Astrocyte (in vitro differentiated cells and primary cell): ENCODE measurements at regions not wholly inside any gene's neighbourhood (a gene's known extent, or its start where the extent isn't known, plus 50 kb on each side); places are given as distances from the start of the nearest gene placed in this dataset.

Experiments used
- DNase-seq: peaks from one replicate; pipeline ENCODE4 v3.0.0-alpha.2; 2010; ENCODE audit warnings: low read depth
- FAIRE-seq: peaks from 2 replicates; lab custom pipeline; 2011; peaks lifted over from hg19 to GRCh38; lab: Jason Lieb, UNC
- H2AFZ ChIP-seq: 2 replicates; pipeline ENCODE4 v1.6.0; 2012; ENCODE audit warnings: low read depth, low read length, inconsistent platforms
- H3K27ac ChIP-seq: 2 replicates; pipeline ENCODE4 v1.5.1; 2011; ENCODE audit warnings: low read depth, low read length, inconsistent platforms
- H3K27me3 ChIP-seq: 2 replicates; pipeline ENCODE4 v1.6.0; 2011; ENCODE audit warnings: low read length, inconsistent platforms; ENCODE audit not compliant: insufficient read depth
- H3K36me3 ChIP-seq: 2 replicates; pipeline ENCODE4 v1.5.1; 2011; ENCODE audit warnings: low read length, inconsistent platforms; ENCODE audit not compliant: insufficient read depth
- H3K4me1 ChIP-seq: 2 replicates; pipeline ENCODE4 v1.5.1; 2011; ENCODE audit warnings: low read length, inconsistent platforms; ENCODE audit not compliant: insufficient read depth
- H3K4me2 ChIP-seq: 2 replicates; pipeline ENCODE4 v1.6.0; 2012; ENCODE audit warnings: low read length, inconsistent platforms
- H3K4me3 ChIP-seq: 2 replicates; pipeline ENCODE4 v1.5.1; 2011; ENCODE audit warnings: low read depth, mild to moderate bottlenecking, low read length, inconsistent platforms; ENCODE audit not compliant: insufficient read depth
- H3K79me2 ChIP-seq: 2 replicates; pipeline ENCODE4 v1.6.0; 2012; ENCODE audit warnings: mild to moderate bottlenecking, low read length, inconsistent platforms; ENCODE audit not compliant: insufficient read depth
- H3K9ac ChIP-seq: 2 replicates; pipeline ENCODE4 v1.6.0; 2012; ENCODE audit warnings: mild to moderate bottlenecking, low read length, inconsistent platforms
- H3K9me3 ChIP-seq: 2 replicates; pipeline ENCODE4 v1.5.1; 2012; ENCODE audit warnings: low read depth, mild to moderate bottlenecking, low read length, inconsistent platforms; ENCODE audit not compliant: insufficient read depth
- H4K20me1 ChIP-seq: 2 replicates; pipeline ENCODE4 v1.6.0; 2012; ENCODE audit warnings: low read length, inconsistent platforms; ENCODE audit not compliant: insufficient read depth
- H3K27ac Mint-ChIP-seq: one replicate; pipeline ENCODE4 v1.8.0; 2021; ENCODE audit warnings: mild to moderate bottlenecking, mixed read lengths; ENCODE audit not compliant: unreplicated experiment
- H3K27me3 Mint-ChIP-seq: one replicate; pipeline ENCODE4 v1.8.0; 2021; ENCODE audit warnings: low read depth, mixed read lengths; ENCODE audit not compliant: unreplicated experiment
- H3K36me3 Mint-ChIP-seq: one replicate; pipeline ENCODE4 v1.8.0; 2021; ENCODE audit warnings: low read depth, mixed read lengths; ENCODE audit not compliant: unreplicated experiment
- H3K4me1 Mint-ChIP-seq: one replicate; pipeline ENCODE4 v1.8.0; 2021; ENCODE audit warnings: low read depth, mixed read lengths; ENCODE audit not compliant: unreplicated experiment
- H3K4me3 Mint-ChIP-seq: one replicate; pipeline ENCODE4 v1.8.0; 2021; ENCODE audit warnings: mild to moderate bottlenecking, moderate library complexity, mixed read lengths; ENCODE audit not compliant: unreplicated experiment
- H3K9me3 Mint-ChIP-seq: one replicate; pipeline ENCODE4 v1.8.0; 2021; ENCODE audit warnings: mild to moderate bottlenecking, mixed read lengths; ENCODE audit not compliant: unreplicated experiment
- EZH2 ChIP-seq: IDR thresholded peaks from 2 replicates; pipeline ENCODE4 v1.6.1; 2012; ENCODE audit warnings: mild to moderate bottlenecking, low read length, inconsistent platforms; ENCODE audit not compliant: insufficient read depth
- TF ChIP-seq, protein P1 (sequence below): IDR thresholded peaks from 2 replicates; pipeline ENCODE4 v1.5.1; 2011; ENCODE audit warnings: low read depth, mild to moderate bottlenecking, inconsistent platforms, low read length, moderate library complexity; ENCODE audit not compliant: insufficient read depth

DNA sequence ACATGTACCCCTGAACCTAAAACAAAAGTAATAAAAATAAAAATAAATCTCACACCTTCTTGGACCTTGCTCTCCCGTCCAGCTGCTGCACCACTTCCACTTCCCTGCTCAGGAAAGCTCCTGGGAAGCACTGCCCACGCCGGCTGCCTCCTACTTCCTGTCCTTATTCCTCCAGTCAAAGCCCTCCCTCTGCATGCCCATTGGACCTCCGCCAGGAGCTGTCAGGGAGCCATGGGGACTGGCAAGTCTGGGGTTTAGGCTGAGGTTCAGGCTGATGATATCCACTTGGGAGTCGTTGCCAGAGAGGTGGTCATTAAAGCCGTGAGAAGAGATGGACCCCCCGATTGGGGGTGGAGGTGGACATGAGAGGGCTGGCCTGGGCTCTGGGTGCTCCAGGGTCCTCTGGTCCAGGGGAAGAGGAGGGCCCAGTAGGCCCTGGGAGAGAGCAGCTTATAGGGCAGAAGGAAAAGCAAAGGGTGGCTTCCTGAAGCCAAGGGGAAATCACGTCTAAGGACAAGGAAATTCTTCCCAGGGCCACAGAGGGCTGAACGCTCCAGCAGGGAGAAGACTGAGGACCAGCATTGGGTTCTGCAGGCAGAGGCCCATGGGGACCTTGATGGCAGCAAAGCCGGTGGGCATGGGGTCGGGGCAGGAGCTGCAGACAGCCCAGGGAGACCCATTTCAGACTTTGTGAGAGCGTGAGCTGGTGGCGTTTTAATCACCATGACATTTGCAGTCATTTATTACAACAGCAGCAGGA, 78.7 kb downstream of the FZD10 start:
- Histone ChIP-seq H4K20me1 (no peaks in the 10 kb centered on the region), H3K9ac (no peak overlapping the region), H3K4me3 (no peak overlapping the region), H3K36me3 (no peaks in the 10 kb centered on the region), H3K9me3 (peaks cover 3% of the 10 kb centered on the region), H3K27me3 (no peaks in the 10 kb centered on the region), H3K79me2 (no peaks in the 10 kb centered on the region), H2AFZ (no peak overlapping the region), H3K4me2 (no peak overlapping the region), H3K4me1 (no peaks in the 10 kb centered on the region), H3K27ac (no peak overlapping the region)
- FAIRE-seq (no peak), DNase-seq (no peak)
- no peaks in the 10 kb centered on the region for H3K36me3 Mint-ChIP-seq
- no peak for TF ChIP-seq EZH2
- TF ChIP-seq, protein P1, sequence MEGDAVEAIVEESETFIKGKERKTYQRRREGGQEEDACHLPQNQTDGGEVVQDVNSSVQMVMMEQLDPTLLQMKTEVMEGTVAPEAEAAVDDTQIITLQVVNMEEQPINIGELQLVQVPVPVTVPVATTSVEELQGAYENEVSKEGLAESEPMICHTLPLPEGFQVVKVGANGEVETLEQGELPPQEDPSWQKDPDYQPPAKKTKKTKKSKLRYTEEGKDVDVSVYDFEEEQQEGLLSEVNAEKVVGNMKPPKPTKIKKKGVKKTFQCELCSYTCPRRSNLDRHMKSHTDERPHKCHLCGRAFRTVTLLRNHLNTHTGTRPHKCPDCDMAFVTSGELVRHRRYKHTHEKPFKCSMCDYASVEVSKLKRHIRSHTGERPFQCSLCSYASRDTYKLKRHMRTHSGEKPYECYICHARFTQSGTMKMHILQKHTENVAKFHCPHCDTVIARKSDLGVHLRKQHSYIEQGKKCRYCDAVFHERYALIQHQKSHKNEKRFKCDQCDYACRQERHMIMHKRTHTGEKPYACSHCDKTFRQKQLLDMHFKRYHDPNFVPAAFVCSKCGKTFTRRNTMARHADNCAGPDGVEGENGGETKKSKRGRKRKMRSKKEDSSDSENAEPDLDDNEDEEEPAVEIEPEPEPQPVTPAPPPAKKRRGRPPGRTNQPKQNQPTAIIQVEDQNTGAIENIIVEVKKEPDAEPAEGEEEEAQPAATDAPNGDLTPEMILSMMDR = no peak
- H3K4me1 Mint-ChIP-seq = no peaks in the 10 kb centered on the region
- no peaks in the 10 kb centered on the region for H3K27me3 Mint-ChIP-seq
- H3K9me3 Mint-ChIP-seq = peaks cover 11% of the 10 kb centered on the region
- no peak overlapping the region for H3K4me3 Mint-ChIP-seq
- no peak overlapping the region for H3K27ac Mint-ChIP-seq

DNA sequence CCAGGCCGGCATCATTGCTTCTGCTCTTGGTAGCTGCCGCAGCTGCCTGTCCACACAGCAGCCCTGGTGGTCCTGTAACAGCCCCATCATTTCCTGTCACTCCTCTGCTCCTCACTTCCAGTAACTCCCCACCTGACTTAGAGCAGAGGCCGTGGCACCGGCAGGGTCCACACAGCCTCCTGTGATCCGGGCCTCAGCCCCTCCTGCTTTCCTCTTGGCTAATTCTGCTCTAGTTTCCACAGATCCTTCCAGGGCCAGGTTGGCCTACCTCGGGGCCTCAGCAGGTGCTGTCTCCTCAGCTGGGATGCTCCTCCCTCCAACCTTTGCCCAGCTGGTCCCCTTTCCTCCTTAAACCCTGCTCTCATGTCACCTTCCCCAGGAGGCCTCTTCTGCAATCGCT, 80.2 kb downstream of the FZD10 start:
- no peak for TF ChIP-seq EZH2
- TF ChIP-seq, protein P1 = no peak
- DNase-seq (no peak), FAIRE-seq (no peak)
- Histone ChIP-seq H3K4me2 (no peak overlapping the region), H4K20me1 (no peaks in the 10 kb centered on the region), H3K27ac (no peak overlapping the region), H3K4me3 (no peak overlapping the region), H3K9me3 (peaks cover 4% of the 10 kb centered on the region), H3K36me3 (no peaks in the 10 kb centered on the region), H3K27me3 (no peaks in the 10 kb centered on the region), H3K79me2 (no peaks in the 10 kb centered on the region), H2AFZ (no peak overlapping the region), H3K4me1 (no peaks in the 10 kb centered on the region), H3K9ac (no peak overlapping the region)
- H3K4me1 Mint-ChIP-seq = no peaks in the 10 kb centered on the region
- no peaks in the 10 kb centered on the region for H3K36me3 Mint-ChIP-seq
- H3K27ac Mint-ChIP-seq = no peak overlapping the region
- no peak overlapping the region for H3K4me3 Mint-ChIP-seq
- no peaks in the 10 kb centered on the region for H3K27me3 Mint-ChIP-seq
- H3K9me3 Mint-ChIP-seq = peaks cover 11% of the 10 kb centered on the region

DNA sequence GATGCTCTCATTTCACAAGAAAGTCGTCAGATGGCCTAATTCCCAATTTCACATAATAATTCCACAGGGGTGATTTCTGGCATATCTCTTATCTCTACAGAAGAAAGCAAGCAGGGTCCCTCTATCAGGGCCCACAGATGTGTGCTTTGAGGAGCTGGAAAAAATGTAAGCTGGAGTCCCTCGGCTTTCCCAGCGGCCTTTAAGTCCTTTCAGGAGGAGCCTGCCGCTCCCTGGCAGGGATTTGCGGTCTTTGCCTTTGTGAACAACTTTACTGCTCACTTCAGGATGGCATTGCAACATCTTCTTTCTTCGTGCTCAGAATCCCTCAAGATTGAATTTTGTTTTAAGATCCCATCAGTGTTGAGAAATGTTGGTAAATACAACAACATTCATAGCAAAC, 83.0 kb downstream of the FZD10 start:
- H3K4me1 Mint-ChIP-seq = no peaks in the 10 kb centered on the region
- FAIRE-seq (no peak), DNase-seq (no peak)
- no peak overlapping the region for H3K9ac ChIP-seq
- no peak overlapping the region for H3K27ac ChIP-seq
- H3K27ac Mint-ChIP-seq = no peak overlapping the region
- H3K36me3 ChIP-seq = no peaks in the 10 kb centered on the region
- no peak overlapping the region for H3K4me3 Mint-ChIP-seq
- no peaks in the 10 kb centered on the region for H4K20me1 ChIP-seq
- H3K9me3 ChIP-seq = peaks cover 8% of the 10 kb centered on the region
- H3K9me3 Mint-ChIP-seq = peaks cover 15% of the 10 kb centered on the region
- no peaks in the 10 kb centered on the region for H3K27me3 Mint-ChIP-seq
- H3K4me3 ChIP-seq = no peak overlapping the region
- H3K4me1 ChIP-seq = no peaks in the 10 kb centered on the region
- no peaks in the 10 kb centered on the region for H3K27me3 ChIP-seq
- H3K79me2 ChIP-seq = no peaks in the 10 kb centered on the region
- no peak overlapping the region for H3K4me2 ChIP-seq
- no peak overlapping the region for H2AFZ ChIP-seq
- no peak for TF ChIP-seq EZH2
- TF ChIP-seq, protein P1 = no peak
- no peaks in the 10 kb centered on the region for H3K36me3 Mint-ChIP-seq
